H1 (cell line): ENCODE measurements at regions not wholly inside any gene's neighbourhood (a gene's known extent, or its start where the extent isn't known, plus 50 kb on each side); places are given as distances from the start of the nearest gene placed in this dataset.

ENCODE experiments used
- CTCF ChIA-PET: fragments of 300-600 bp; sonication (Branson Sonifier 250); formaldehyde crosslinking; loops from one replicate; lab custom pipeline; 2021; ENCODE audit not compliant: partially characterized antibody; lab: Charles Lee
- POLR2A ChIA-PET: fragments of 300-600 bp; sonication (Branson Sonifier 250); formaldehyde crosslinking; loops from one replicate; lab custom pipeline; 2021; ENCODE audit warnings: inconsistent platforms; ENCODE audit not compliant: partially characterized antibody; lab: Charles Lee
- DNase-seq, 2 experiments: peaks; one replicate each; pipeline versions ENCODE4 v3.0.0 to v3.0.0-alpha.2; 2010 to 2022; ENCODE audit warnings: low spot score in 2 of 2, low read depth in 1 of 2, mixed read lengths in 1 of 2
- FAIRE-seq: peaks from 2 replicates; lab custom pipeline; 2011; peaks lifted over from hg19 to GRCh38; lab: Jason Lieb, UNC
- H2AFZ ChIP-seq: 2 replicates; pipeline ENCODE4 v1.8.1; 2012; ENCODE audit warnings: low read length, inconsistent platforms
- H2AK5ac ChIP-seq: 2 replicates; pipeline ENCODE4 v1.6.1; 2013; ENCODE audit warnings: low read depth, low read length
- H2BK120ac ChIP-seq: replicated peaks from 2 replicates; pipeline ENCODE3; 2013; ENCODE audit warnings: low read depth, low read length, inconsistent platforms
- H2BK12ac ChIP-seq: 2 replicates; pipeline ENCODE4 v1.6.1; 2013; ENCODE audit warnings: low read depth, low read length
- H2BK15ac ChIP-seq: 2 replicates; pipeline ENCODE4 v1.6.1; 2013; ENCODE audit warnings: low read length
- H2BK20ac ChIP-seq: 2 replicates; pipeline ENCODE4 v1.6.1; 2013; ENCODE audit warnings: low read length
- H2BK5ac ChIP-seq: 2 replicates; pipeline ENCODE4 v1.6.1; 2013; ENCODE audit warnings: low read depth, low read length
- H3K14ac ChIP-seq: 2 replicates; pipeline ENCODE4 v1.6.1; 2013; ENCODE audit warnings: inconsistent platforms; ENCODE audit not compliant: insufficient read length
- H3K18ac ChIP-seq: 2 replicates; pipeline ENCODE4 v1.6.1; 2013; ENCODE audit warnings: low read length; ENCODE audit errors: extremely low read depth
- H3K23ac ChIP-seq: 2 replicates; pipeline ENCODE4 v1.6.1; 2013; ENCODE audit warnings: inconsistent platforms; ENCODE audit not compliant: insufficient read length
- H3K23me2 ChIP-seq: 2 replicates; pipeline ENCODE4 v1.6.1; 2013; ENCODE audit warnings: low read depth, low read length
- H3K27ac ChIP-seq: 2 replicates; pipeline ENCODE4 v1.6.1; 2011; ENCODE audit warnings: low read depth, low read length, inconsistent platforms
- H3K27me3 ChIP-seq, 4 experiments: replicated peaks in 1 of 4; 1 replicate in 1 of 4; 2 replicates in 3 of 4; pipeline versions ENCODE4 v1.6.1 to v1.8.1; 2011 to 2013; ENCODE audit warnings: low read length in 3 of 4, mild to moderate bottlenecking in 3 of 4, inconsistent platforms in 2 of 4, mixed read lengths in 2 of 4, moderate library complexity in 1 of 4; ENCODE audit not compliant: control insufficient read depth in 3 of 4, insufficient read depth in 3 of 4; ENCODE audit errors: extremely low read depth in 1 of 4
- H3K36me3 ChIP-seq, 4 experiments: 2 replicates each; pipeline versions ENCODE4 v1.6.1 to v1.8.1; 2011 to 2013; ENCODE audit warnings: mild to moderate bottlenecking in 4 of 4, low read length in 3 of 4, moderate library complexity in 2 of 4, control low read depth in 1 of 4, inconsistent platforms in 1 of 4; ENCODE audit not compliant: insufficient read depth in 4 of 4, control insufficient read depth in 2 of 4
- H3K4ac ChIP-seq: replicated peaks from 2 replicates; pipeline ENCODE3; 2013; ENCODE audit warnings: low read length, low read depth, mixed read lengths, inconsistent platforms; ENCODE audit not compliant: insufficient read length
- H3K4me1 ChIP-seq, 4 experiments: replicated peaks in 1 of 4; 1 replicate in 1 of 4; 2 replicates in 3 of 4; pipeline versions ENCODE4 v1.6.1 to v1.8.1; 2011 to 2013; ENCODE audit warnings: low read length in 3 of 4, inconsistent platforms in 2 of 4, mixed read lengths in 1 of 4; ENCODE audit not compliant: insufficient read depth in 4 of 4, control insufficient read depth in 3 of 4
- H3K4me2 ChIP-seq, 2 experiments: 2 replicates each; pipeline versions ENCODE4 v1.6.1 to v1.8.1; 2011 to 2013; ENCODE audit warnings: low read depth in 2 of 2, low read length in 2 of 2, control low read depth in 1 of 2, inconsistent platforms in 1 of 2, mild to moderate bottlenecking in 1 of 2; ENCODE audit not compliant: insufficient read depth in 1 of 2
- H3K4me3 ChIP-seq, 4 experiments: fragments of 200-600, 300-600 bp in 1 of 4; sonication (generic), shearing (Covaris generic), sonication (Bioruptor Twin) in 1 of 4; 2 replicates each; pipeline versions ENCODE4 v1.5.1 to v1.8.1; 2011 to 2016; ENCODE audit warnings: low read length in 4 of 4, low read depth in 3 of 4, control low read depth in 2 of 4, inconsistent platforms in 2 of 4, mild to moderate bottlenecking in 2 of 4, mixed read lengths in 1 of 4, moderate library complexity in 1 of 4; ENCODE audit not compliant: insufficient read depth in 2 of 4; ENCODE audit errors: extremely low read depth in 1 of 4
- H3K56ac ChIP-seq: replicated peaks from 2 replicates; pipeline ENCODE3; 2013; ENCODE audit warnings: low read depth, mild to moderate bottlenecking, mixed read lengths, low read length, inconsistent platforms; ENCODE audit not compliant: insufficient read length
- H3K79me1 ChIP-seq: 2 replicates; pipeline ENCODE4 v1.6.1; 2013; ENCODE audit warnings: low read depth, low read length, control low read depth
- H3K79me2 ChIP-seq, 2 experiments: 2 replicates each; pipeline versions ENCODE4 v1.6.1 to v1.8.1; 2012 to 2013; ENCODE audit warnings: low read length in 2 of 2, mild to moderate bottlenecking in 2 of 2, inconsistent platforms in 1 of 2; ENCODE audit not compliant: insufficient read depth in 2 of 2, control insufficient read depth in 1 of 2
- H3K9ac ChIP-seq, 4 experiments: replicated peaks in 1 of 4; 1 replicate in 1 of 4; 2 replicates in 3 of 4; pipeline versions ENCODE4 v1.6.1 to v1.8.1; 2011 to 2013; ENCODE audit warnings: low read depth in 3 of 4, low read length in 3 of 4, control low read depth in 2 of 4, mild to moderate bottlenecking in 2 of 4, moderate library complexity in 2 of 4, inconsistent platforms in 1 of 4; ENCODE audit errors: extremely low read depth in 1 of 4
- H3K9me3 ChIP-seq, 2 experiments: 2 replicates each; pipeline versions ENCODE4 v1.6.1 to v1.8.1; 2012 to 2013; ENCODE audit warnings: mild to moderate bottlenecking in 2 of 2, moderate library complexity in 2 of 2, control low read depth in 1 of 2, inconsistent platforms in 1 of 2, low read depth in 1 of 2, low read length in 1 of 2, mixed read lengths in 1 of 2; ENCODE audit not compliant: insufficient read depth in 2 of 2
- H4K20me1 ChIP-seq, 2 experiments: replicated peaks in 1 of 2; 2 replicates each; pipeline versions ENCODE3 to v1.8.1; 2011 to 2013; ENCODE audit warnings: inconsistent platforms in 2 of 2, low read length in 2 of 2, mild to moderate bottlenecking in 1 of 2; ENCODE audit not compliant: insufficient read depth in 2 of 2, control insufficient read depth in 1 of 2
- H4K5ac ChIP-seq: 2 replicates; pipeline ENCODE4 v1.6.1; 2013; ENCODE audit warnings: low read length, low read depth, mixed read lengths, inconsistent platforms; ENCODE audit not compliant: insufficient read length
- H4K8ac ChIP-seq: 2 replicates; pipeline ENCODE4 v1.8.0; 2013; ENCODE audit warnings: mild to moderate bottlenecking, moderate library complexity, low read length, inconsistent platforms; ENCODE audit not compliant: insufficient read depth; ENCODE audit errors: extremely low read depth
- H4K91ac ChIP-seq: replicated peaks from 2 replicates; pipeline ENCODE3; 2013; ENCODE audit warnings: low read length, mixed read lengths, inconsistent platforms; ENCODE audit not compliant: insufficient read length
- ATF2 ChIP-seq: IDR thresholded peaks from 2 replicates; pipeline ENCODE4 v1.6.1; 2012; ENCODE audit warnings: low read length, inconsistent platforms
- JUND ChIP-seq: IDR thresholded peaks from 2 replicates; pipeline ENCODE4 v1.6.1; 2011; ENCODE audit warnings: mild to moderate bottlenecking, improper control_type of control experiment, low read length
- KDM1A ChIP-seq: fragments of 200-600, 300-600 bp; sonication (generic); IDR thresholded peaks from 2 replicates; pipeline ENCODE4 v1.7.1; 2016; ENCODE audit warnings: mild to moderate bottlenecking, low read length, borderline replicate concordance
- PHF8 ChIP-seq: fragments of 200-600 bp; sonication (generic); conservative IDR thresholded peaks from 2 replicates; pipeline ENCODE4 v1.7.1; 2012; ENCODE audit warnings: low read depth, mild to moderate bottlenecking, inconsistent platforms, low read length, moderate library complexity
- RFX5 ChIP-seq: IDR thresholded peaks from 2 replicates; pipeline ENCODE4 v1.6.1; 2011; ENCODE audit warnings: low read depth, low read length, improper control_type of control experiment, borderline replicate concordance
- RNF2 ChIP-seq: fragments of 200-900, 300-1000 bp; sonication (generic); IDR thresholded peaks from 2 replicates; pipeline ENCODE4 v1.7.1; 2016; ENCODE audit warnings: borderline replicate concordance, low read depth, mild to moderate bottlenecking, antibody characterized with exemption, low read length; ENCODE audit not compliant: poor library complexity, severe bottlenecking; ENCODE audit errors: missing control alignments
- SIRT6 ChIP-seq: IDR thresholded peaks from one replicate; pipeline ENCODE4 v1.7.1; 2012; ENCODE audit warnings: low read length, inconsistent platforms
- SP2 ChIP-seq: IDR thresholded peaks from 2 replicates; pipeline ENCODE4 v1.6.1; 2012; ENCODE audit warnings: mild to moderate bottlenecking, low read length, inconsistent platforms
- TAF1 ChIP-seq: IDR thresholded peaks from 2 replicates; pipeline ENCODE4 v1.6.1; 2011; ENCODE audit warnings: mild to moderate bottlenecking, low read depth, low read length
- TAF7 ChIP-seq: optimal IDR thresholded peaks from 2 replicates; pipeline ENCODE3; 2011; ENCODE audit warnings: low read depth, mild to moderate bottlenecking, inconsistent platforms, low read length, moderate library complexity, borderline replicate concordance
- TCF12 ChIP-seq: IDR thresholded peaks from 2 replicates; pipeline ENCODE4 v1.6.1; 2011; ENCODE audit warnings: low read depth, mild to moderate bottlenecking, low read length
- TEAD4 ChIP-seq: IDR thresholded peaks from 2 replicates; pipeline ENCODE4 v1.6.1; 2012; ENCODE audit warnings: low read depth, low read length, inconsistent platforms, mixed read lengths
- USF2 ChIP-seq: IDR thresholded peaks from 2 replicates; pipeline ENCODE4 v1.6.1; 2011; ENCODE audit warnings: low read length, improper control_type of control experiment
- WGBS, 2 experiments: shearing (Covaris generic) in 1 of 2; methylation state at CpG; one replicate each; pipeline versions ENCODE4 v1.1.6 to v1.1.7; 2013 to 2015; ENCODE audit warnings: low lambda C conversion rate in 2 of 2, mixed read lengths in 2 of 2, inconsistent platforms in 1 of 2, low coverage in 1 of 2, missing lambda C conversion rate in 1 of 2; ENCODE audit not compliant: insufficient replicate concordance in 2 of 2, insufficient coverage in 1 of 2, insufficient read length in 1 of 2; ENCODE audit errors: extremely low coverage in 1 of 2, missing lambda C conversion rate in 1 of 2; 5-methylcytosine and 5-hydroxymethylcytosine counted together

GRCh38 chr6:155591741-155592140, 136.1 kb upstream of the NOX3 start:
- ChIA-PET POLR2A (no interaction called here), CTCF (no interaction called here)
- H3K23me2 ChIP-seq, result no peaks in the 10 kb centered on the region
- no peaks in the 10 kb centered on the region for H3K79me2 ChIP-seq
- H2BK12ac ChIP-seq, result no peak overlapping the region
- H3K14ac ChIP-seq, result no peak overlapping the region
- no peak overlapping the region for H3K18ac ChIP-seq
- H2BK120ac ChIP-seq, result no peak overlapping the region
- H3K23ac ChIP-seq, result no peak overlapping the region
- no peak for FAIRE-seq
- H2BK5ac ChIP-seq, result no peak overlapping the region
- no peak for DNase-seq
- no peak overlapping the region for H2BK20ac ChIP-seq
- H4K8ac ChIP-seq, result no peak overlapping the region
- no peak overlapping the region for H3K9ac ChIP-seq
- TF ChIP-seq TEAD4 (no peak), TAF7 (no peak), TAF1 (no peak), JUND (no peak), USF2 (no peak), TCF12 (no peak), SIRT6 (no peak), RNF2 (no peak), PHF8 (no peak), KDM1A (no peak), ATF2 (no peak), RFX5 (no peak), SP2 (no peak)
- H3K79me1 ChIP-seq, result no peaks in the 10 kb centered on the region
- H4K91ac ChIP-seq, result no peak overlapping the region
- H2AFZ ChIP-seq, result no peak overlapping the region
- no peak overlapping the region for H2AK5ac ChIP-seq
- no peak overlapping the region for H3K56ac ChIP-seq
- H4K5ac ChIP-seq, result no peak overlapping the region
- no peaks in the 10 kb centered on the region for H3K4me1 ChIP-seq
- H4K20me1 ChIP-seq, result no peaks in the 10 kb centered on the region
- no peak overlapping the region for H3K27ac ChIP-seq
- H3K9me3 ChIP-seq, result no peaks in the 10 kb centered on the region
- no peak overlapping the region for H2BK15ac ChIP-seq
- H3K36me3 ChIP-seq, result no peaks in the 10 kb centered on the region
- 89% methylated on average over 1 of the region's 1 CpG; no CpG with 5 or more reads in 1 of the 2 experiments for WGBS, 2 experiments
- H3K27me3 ChIP-seq, result no peaks in the 10 kb centered on the region
- H3K4me3 ChIP-seq, result no peak overlapping the region
- no peak overlapping the region for H3K4me2 ChIP-seq
- no peak overlapping the region for H3K4ac ChIP-seq
